Prostate gland (tissue), 2 donors: ENCODE measurements at regions not wholly inside any gene's neighbourhood (a gene's known extent, or its start where the extent isn't known, plus 50 kb on each side); places are given as distances from the start of the nearest gene placed in this dataset.

Experiments used
- CTCF ChIP-seq, 4 experiments: fragments of 200-600 bp in 2 of 4; fragments of 450-650 bp in 2 of 4; sonication (generic) in 2 of 4; IDR thresholded peaks; 1 replicate in 3 of 4; 2 replicates in 1 of 4; pipeline ENCODE4 v1.5.1; 2016 to 2019; ENCODE audit warnings: antibody characterized with exemption in 4 of 4, mild to moderate bottlenecking in 2 of 4, moderate library complexity in 2 of 4
- POLR2A ChIP-seq: fragments of 450-650 bp; IDR thresholded peaks from one replicate; pipeline ENCODE4 v1.6.1; 2016; ENCODE audit warnings: antibody characterized with exemption, mild to moderate bottlenecking
- POLR2AphosphoS5 ChIP-seq: sonication (generic); formaldehyde crosslinking; IDR thresholded peaks from one replicate; pipeline ENCODE4 v1.6.1; 2017; ENCODE audit warnings: antibody characterized with exemption

DNA sequence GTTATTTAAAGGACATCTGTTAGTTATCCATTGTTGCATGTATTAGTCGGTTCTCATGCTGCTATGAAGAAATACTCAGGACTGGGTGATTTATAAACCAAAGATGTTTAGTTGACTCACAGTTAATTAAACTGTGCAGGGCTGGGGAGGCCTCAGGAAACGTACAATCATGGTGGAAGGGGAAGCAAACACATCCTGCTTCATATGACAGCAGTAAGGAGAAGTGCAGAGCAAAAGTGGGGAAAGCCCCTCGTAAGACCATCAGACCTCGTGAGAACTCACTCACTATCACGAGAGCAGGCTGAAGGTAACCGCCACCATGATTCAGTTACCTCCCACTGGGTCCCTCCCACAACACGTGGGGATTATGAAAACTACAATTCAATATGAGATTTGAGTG, 2064.1 kb downstream of the MAT2B start:
- TF ChIP-seq CTCF (IDR thresholded peaks at IDR 0.05), result no peak
- TF ChIP-seq POLR2A, result no peak
- TF ChIP-seq POLR2AphosphoS5, result no peak
